ENCODE measurements at regions not wholly inside any gene's neighbourhood (a gene's known extent, or its start where the extent isn't known, plus 50 kb on each side); places are given as distances from the start of the nearest gene placed in this dataset.

GRCh38 chr11:19294444-19294843, 53.7 kb upstream of the E2F8 start:
- Histone ChIP-seq H2AFZ (ENCODE audit: control insufficient read depth, low read depth, low read length) (no peak overlapping the region), H3K4me3 (no peak overlapping the region), H3K9me3 (replicated peaks; ENCODE audit: control insufficient read depth, insufficient read depth, low read length) (no peaks in the 10 kb centered on the region), H3K4me1 (ENCODE audit: control insufficient read depth, insufficient read depth, low read length) (no peaks in the 10 kb centered on the region), H4K20me1 (ENCODE audit: control insufficient read depth, insufficient read depth) (no peaks in the 10 kb centered on the region), H3K27ac (ENCODE audit: control insufficient read depth, insufficient read depth) (no peak overlapping the region), H3K4me2 (ENCODE audit: control insufficient read depth, insufficient read depth) (no peak overlapping the region), H3K27me3 (replicated peaks in 1 of 2; ENCODE audit: control insufficient read depth in 2 of 2, insufficient read depth in 2 of 2, low read length in 1 of 2) (no peaks in the 10 kb centered on the region), H3K9ac (ENCODE audit: control insufficient read depth, insufficient read depth, low read length) (no peak overlapping the region), H3K36me3 (ENCODE audit: control insufficient read depth in 2 of 2, insufficient read depth in 2 of 2, low read length in 1 of 2) (no peaks in the 10 kb centered on the region), H3K79me2 (ENCODE audit: control insufficient read depth, insufficient read depth, low read length) (no peaks in the 10 kb centered on the region)
- SMC1A ChIA-PET (ENCODE audit: uncharacterized antibody, unreplicated experiment) = interaction anchor here (0.5 to 1.5 kb wide), 2 partner anchors 35 to 190 kb away, joined by 3 to 4 read pairs; no protein-coding TSS in a partner anchor
- 33% methylated on average over 4 of the region's 4 CpGs for WGBS (ENCODE audit: insufficient coverage, insufficient replicate concordance, low lambda C conversion rate, missing lambda C conversion rate)
- CTCF ChIA-PET = interaction anchor here (0.6 to 1.0 kb wide), 3 partner anchors 8 to 853 kb away, joined by 3 read pairs; no protein-coding TSS in a partner anchor
- intact Hi-C loops (cut with micrococcal nuclease; ENCODE audit: unreplicated experiment) (no loop called here), in situ Hi-C loops (cut with MboI) (no loop called here)
- RAD21 ChIA-PET (ENCODE audit: unreplicated experiment) = interaction anchor here (1.2 kb wide), 1 partner anchor 35 kb away, joined by 3 read pairs; no protein-coding TSS in a partner anchor
- DNase-seq (ENCODE audit: low read depth, low spot score) (no peak), ATAC-seq (no peak), FAIRE-seq (no peak)
- POLR2A ChIA-PET = interaction anchor here (0.6 kb wide), 1 partner anchor 16 kb away, joined by 3 read pairs; no protein-coding TSS in a partner anchor
- TF ChIP-seq SUPT20H (IDR thresholded peaks at IDR 0.05; ENCODE audit: borderline replicate concordance, control insufficient read depth, low read depth, low read length) (no peak), MTA2 (IDR thresholded peaks at IDR 0.05; ENCODE audit: low read depth) (no peak), NFYA (IDR thresholded peaks at IDR 0.05; ENCODE audit: borderline replicate concordance, low read depth, low read length) (no peak), JUNB (IDR thresholded peaks at IDR 0.05) (no peak)
- TF ChIP-seq, protein P1, sequence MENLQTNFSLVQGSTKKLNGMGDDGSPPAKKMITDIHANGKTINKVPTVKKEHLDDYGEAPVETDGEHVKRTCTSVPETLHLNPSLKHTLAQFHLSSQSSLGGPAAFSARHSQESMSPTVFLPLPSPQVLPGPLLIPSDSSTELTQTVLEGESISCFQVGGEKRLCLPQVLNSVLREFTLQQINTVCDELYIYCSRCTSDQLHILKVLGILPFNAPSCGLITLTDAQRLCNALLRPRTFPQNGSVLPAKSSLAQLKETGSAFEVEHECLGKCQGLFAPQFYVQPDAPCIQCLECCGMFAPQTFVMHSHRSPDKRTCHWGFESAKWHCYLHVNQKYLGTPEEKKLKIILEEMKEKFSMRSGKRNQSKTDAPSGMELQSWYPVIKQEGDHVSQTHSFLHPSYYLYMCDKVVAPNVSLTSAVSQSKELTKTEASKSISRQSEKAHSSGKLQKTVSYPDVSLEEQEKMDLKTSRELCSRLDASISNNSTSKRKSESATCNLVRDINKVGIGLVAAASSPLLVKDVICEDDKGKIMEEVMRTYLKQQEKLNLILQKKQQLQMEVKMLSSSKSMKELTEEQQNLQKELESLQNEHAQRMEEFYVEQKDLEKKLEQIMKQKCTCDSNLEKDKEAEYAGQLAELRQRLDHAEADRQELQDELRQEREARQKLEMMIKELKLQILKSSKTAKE (IDR thresholded peaks at IDR 0.05; ENCODE audit: low read depth, poor library complexity, severe bottlenecking) = no peak
- no TSS peak for BruUV-seq (replicated peaks)

DNA sequence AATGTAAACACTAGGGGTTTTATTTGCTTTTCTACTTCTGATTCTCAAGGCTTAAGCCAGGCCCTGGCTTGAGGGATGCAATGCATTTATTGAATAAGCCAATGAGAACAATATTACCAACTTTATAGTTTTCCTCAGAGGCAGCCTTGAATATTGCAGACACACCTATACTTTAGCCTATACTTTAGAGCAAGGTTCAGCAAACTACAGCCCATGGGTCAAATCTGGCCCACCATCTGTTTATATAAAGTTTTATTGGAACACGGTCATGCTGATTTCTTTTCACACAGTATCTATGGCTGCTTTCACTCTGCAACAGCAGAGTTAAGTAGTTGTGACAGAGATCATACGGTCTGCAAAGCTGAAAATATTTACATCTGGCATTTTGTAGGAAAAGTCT, 50.3 kb upstream of the E2F8 start:
- Histone ChIP-seq H3K27me3 (replicated peaks in 1 of 2; ENCODE audit: control insufficient read depth in 2 of 2, insufficient read depth in 2 of 2, low read length in 1 of 2) (no peaks in the 10 kb centered on the region), H3K9me3 (replicated peaks; ENCODE audit: control insufficient read depth, insufficient read depth, low read length) (no peaks in the 10 kb centered on the region), H3K9ac (ENCODE audit: control insufficient read depth, insufficient read depth, low read length) (no peak overlapping the region), H3K36me3 (ENCODE audit: control insufficient read depth in 2 of 2, insufficient read depth in 2 of 2, low read length in 1 of 2) (no peaks in the 10 kb centered on the region), H3K4me3 (no peak overlapping the region), H3K79me2 (ENCODE audit: control insufficient read depth, insufficient read depth, low read length) (no peaks in the 10 kb centered on the region), H2AFZ (ENCODE audit: control insufficient read depth, low read depth, low read length) (no peak overlapping the region), H3K27ac (ENCODE audit: control insufficient read depth, insufficient read depth) (no peak overlapping the region), H3K4me2 (ENCODE audit: control insufficient read depth, insufficient read depth) (no peak overlapping the region), H3K4me1 (ENCODE audit: control insufficient read depth, insufficient read depth, low read length) (no peaks in the 10 kb centered on the region), H4K20me1 (ENCODE audit: control insufficient read depth, insufficient read depth) (no peaks in the 10 kb centered on the region)
- ChIA-PET RAD21 (ENCODE audit: unreplicated experiment) (no interaction called here), CTCF (no interaction called here), SMC1A (ENCODE audit: uncharacterized antibody, unreplicated experiment) (no interaction called here), POLR2A (no interaction called here)
- 50% methylated on average over 2 of the region's 2 CpGs for WGBS (ENCODE audit: insufficient coverage, insufficient replicate concordance, low lambda C conversion rate, missing lambda C conversion rate)
- intact Hi-C loops (cut with micrococcal nuclease; ENCODE audit: unreplicated experiment) = no loop called here
- no peak for ATAC-seq
- no peak for FAIRE-seq
- no peak for DNase-seq (ENCODE audit: low read depth, low spot score)
- in situ Hi-C loops (cut with MboI) = no loop called here
- no TSS peak for BruUV-seq (replicated peaks)
- TF ChIP-seq BHLHE40 (IDR thresholded peaks at IDR 0.05; ENCODE audit: borderline replicate concordance in 1 of 2, low read depth in 2 of 2, low read length in 1 of 2) (no peak), RBBP5 (conservative IDR thresholded peaks at IDR 0.05) (no peak), SUPT20H (IDR thresholded peaks at IDR 0.05; ENCODE audit: borderline replicate concordance, control insufficient read depth, low read depth, low read length) (no peak), STAT1 (conservative IDR thresholded peaks at IDR 0.05) (no peak), ZNF207 (IDR thresholded peaks at IDR 0.05; ENCODE audit: borderline replicate concordance) (no peak), CREB1 (IDR thresholded peaks at IDR 0.05; ENCODE audit: low read depth) (no peak), TCF7 (IDR thresholded peaks at IDR 0.05; ENCODE audit: borderline replicate concordance) (no peak), SMARCA5 (IDR thresholded peaks at IDR 0.05) (no peak)
- TF ChIP-seq, protein P2, sequence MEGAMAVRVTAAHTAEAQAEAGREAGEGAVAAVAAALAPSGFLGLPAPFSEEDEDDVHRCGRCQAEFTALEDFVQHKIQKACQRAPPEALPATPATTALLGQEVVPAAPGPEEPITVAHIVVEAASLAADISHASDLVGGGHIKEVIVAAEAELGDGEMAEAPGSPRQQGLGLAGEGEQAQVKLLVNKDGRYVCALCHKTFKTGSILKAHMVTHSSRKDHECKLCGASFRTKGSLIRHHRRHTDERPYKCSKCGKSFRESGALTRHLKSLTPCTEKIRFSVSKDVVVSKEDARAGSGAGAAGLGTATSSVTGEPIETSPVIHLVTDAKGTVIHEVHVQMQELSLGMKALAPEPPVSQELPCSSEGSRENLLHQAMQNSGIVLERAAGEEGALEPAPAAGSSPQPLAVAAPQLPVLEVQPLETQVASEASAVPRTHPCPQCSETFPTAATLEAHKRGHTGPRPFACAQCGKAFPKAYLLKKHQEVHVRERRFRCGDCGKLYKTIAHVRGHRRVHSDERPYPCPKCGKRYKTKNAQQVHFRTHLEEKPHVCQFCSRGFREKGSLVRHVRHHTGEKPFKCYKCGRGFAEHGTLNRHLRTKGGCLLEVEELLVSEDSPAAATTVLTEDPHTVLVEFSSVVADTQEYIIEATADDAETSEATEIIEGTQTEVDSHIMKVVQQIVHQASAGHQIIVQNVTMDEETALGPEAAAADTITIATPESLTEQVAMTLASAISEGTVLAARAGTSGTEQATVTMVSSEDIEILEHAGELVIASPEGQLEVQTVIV (IDR thresholded peaks at IDR 0.05; ENCODE audit: borderline replicate concordance, partially characterized antibody) = no peak

Data from GM12878 (cell line).